ENCODE measurements at regions not wholly inside any gene's neighbourhood (a gene's known extent, or its start where the extent isn't known, plus 50 kb on each side); places are given as distances from the start of the nearest gene placed in this dataset.

- Histone ChIP-seq H3K27me3 (no peaks in the 10 kb centered on the region), H3K27ac (no peak overlapping the region), H3K4me1 (no peaks in the 10 kb centered on the region), H3K9me3 (no peaks in the 10 kb centered on the region), H3K36me3 (no peaks in the 10 kb centered on the region), H3K4me3 (no peak overlapping the region)
- 71 to 77% methylated on average over 3 of the region's 3 CpGs for WGBS, 2 donors
- FAIRE-seq (no peak), DNase-seq (no peak), ATAC-seq (no peak)
- intact Hi-C loops (cut with DNase I): no loop called here
- no peak for TF ChIP-seq CTCF (IDR thresholded peaks at IDR 0.05)
Measured at GRCh38 chrX:20861113-20861512, 513.1 kb upstream of the CNKSR2 start.

- intact Hi-C loops (cut with DNase I): no loop called here
- H3K4me1 ChIP-seq: no peaks in the 10 kb centered on the region
- TF ChIP-seq CTCF (IDR thresholded peaks at IDR 0.05): no peak
- H3K27ac ChIP-seq: no peak overlapping the region
- ATAC-seq: no peak
- no peak for FAIRE-seq
- no peak for DNase-seq
- WGBS, 2 donors: 42 to 46% methylated on average over 3 of the region's 3 CpGs
- no peak overlapping the region for H3K4me3 ChIP-seq
- no peaks in the 10 kb centered on the region for H3K9me3 ChIP-seq
- no peaks in the 10 kb centered on the region for H3K36me3 ChIP-seq
- no peaks in the 10 kb centered on the region for H3K27me3 ChIP-seq
Measured at GRCh38 chrX:20857746-20858145, 516.5 kb upstream of the CNKSR2 start.

GRCh38 chrX:20838477-20838876 lies 535.7 kb upstream of the CNKSR2 start:
- no peaks in the 10 kb centered on the region for H3K9me3 ChIP-seq
- ATAC-seq (no peak), DNase-seq (no peak), FAIRE-seq (no peak)
- no peaks in the 10 kb centered on the region for H3K27me3 ChIP-seq
- no peak for TF ChIP-seq CTCF (IDR thresholded peaks at IDR 0.05)
- no peaks in the 10 kb centered on the region for H3K36me3 ChIP-seq
- H3K27ac ChIP-seq: no peak overlapping the region
- no peaks in the 10 kb centered on the region for H3K4me1 ChIP-seq
- intact Hi-C loops (cut with DNase I): no loop called here
- no peak overlapping the region for H3K4me3 ChIP-seq
- WGBS, 2 donors: 58 to 65% methylated on average over 3 of the region's 3 CpGs

GRCh38 chrX:20829665-20830491 lies 544.3 kb upstream of the CNKSR2 start:
- no peak for DNase-seq
- no peak for FAIRE-seq
- Histone ChIP-seq H3K27me3 (peaks cover 0 to 4% (median 0%) of the 10 kb centered on the region in 4 donors), H3K4me3 (no peak overlapping the region), H3K36me3 (no peaks in the 10 kb centered on the region), H3K4me1 (no peaks in the 10 kb centered on the region), H3K27ac (no peak overlapping the region), H3K9me3 (no peaks in the 10 kb centered on the region)
- WGBS, 2 donors: 21 to 34% methylated on average over 5 of the region's 5 CpGs
- no peak for ATAC-seq
- TF ChIP-seq CTCF (IDR thresholded peaks at IDR 0.05): no peak
- intact Hi-C loops (cut with DNase I): no loop called here

- intact Hi-C loops (cut with DNase I): no loop called here
- no peak for DNase-seq
- no peak for FAIRE-seq
- Histone ChIP-seq H3K27me3 (peaks cover 0 to 11% (median 0%) of the 10 kb centered on the region in 4 donors), H3K4me3 (no peak overlapping the region), H3K4me1 (no peaks in the 10 kb centered on the region), H3K27ac (no peak overlapping the region), H3K36me3 (no peaks in the 10 kb centered on the region), H3K9me3 (no peaks in the 10 kb centered on the region)
- ATAC-seq: no peak
- WGBS, 2 donors: 61 to 69% methylated on average over 2 of the region's 2 CpGs
- no peak for TF ChIP-seq CTCF (IDR thresholded peaks at IDR 0.05)
Measured at GRCh38 chrX:20825984-20826383, 548.2 kb upstream of the CNKSR2 start.
